Right atrium auricular region (tissue), 2 donors: ENCODE measurements at regions not wholly inside any gene's neighbourhood (a gene's known extent, or its start where the extent isn't known, plus 50 kb on each side); places are given as distances from the start of the nearest gene placed in this dataset.

Experiments used
- DNase-seq: peaks from one replicate; pipeline ENCODE4 v3.0.0-alpha.2; 2019; ENCODE audit warnings: low spot score
- H3K27ac ChIP-seq, 2 donors: fragments of 200-600 bp; sonication (generic); 1 replicate in 1 of 2; 2 replicates in 1 of 2; pipeline ENCODE4 v1.5.1; 2016 to 2019
- H3K27me3 ChIP-seq, 2 donors: fragments of 200-600 bp; sonication (generic); one replicate each; pipeline versions ENCODE4 v1.5.1 to v1.6.0; 2017 to 2019
- H3K36me3 ChIP-seq: fragments of 200-600 bp; sonication (generic); one replicate; pipeline ENCODE4 v1.5.1; 2016
- H3K4me1 ChIP-seq, 2 donors: fragments of 200-600 bp; sonication (generic); one replicate each; pipeline versions ENCODE4 v1.5.1 to v1.6.0; 2017 to 2019
- H3K4me3 ChIP-seq, 2 donors: fragments of 200-600 bp; sonication (generic); 1 replicate in 1 of 2; 2 replicates in 1 of 2; pipeline ENCODE4 v1.5.1; 2017 to 2019; ENCODE audit warnings: mild to moderate bottlenecking in 1 of 2, moderate library complexity in 1 of 2
- H3K9me3 ChIP-seq, 2 donors: fragments of 200-600 bp; sonication (generic); one replicate each; pipeline ENCODE4 v1.5.1; 2019
- TF ChIP-seq, protein P1 (sequence below), 2 donors: fragments of 200-600 bp; sonication (generic); IDR thresholded peaks; one replicate each; pipeline ENCODE4 v1.5.1; 2019; ENCODE audit warnings: antibody characterized with exemption in 2 of 2

DNA sequence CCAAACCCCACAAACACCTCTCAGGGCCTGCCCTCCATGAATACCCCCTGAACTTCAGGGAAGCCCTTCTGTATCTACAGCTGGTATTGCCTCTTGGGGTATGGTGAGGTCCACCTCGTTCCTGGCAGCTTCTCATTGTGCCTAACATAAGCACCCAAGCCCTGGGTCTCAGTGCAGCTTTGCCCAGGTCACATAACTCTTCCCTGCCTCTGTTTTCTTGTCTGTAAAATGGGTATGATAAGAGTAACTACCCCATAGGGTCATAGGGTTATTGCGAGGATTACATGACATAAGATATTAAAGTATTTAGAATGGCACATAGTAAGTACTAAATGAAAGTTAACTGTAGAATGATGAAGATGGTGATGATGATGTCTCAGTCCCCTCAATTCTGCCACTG is 190.0 kb upstream of the PWP1 start:
- Histone ChIP-seq H3K27ac (no peak overlapping the region), H3K4me3 (no peak overlapping the region), H3K4me1 (peaks cover 0 to 16% of the 10 kb centered on the region in 2 donors), H3K9me3 (no peaks in the 10 kb centered on the region), H3K36me3 (no peaks in the 10 kb centered on the region), H3K27me3 (no peaks in the 10 kb centered on the region)
- TF ChIP-seq, protein P1, sequence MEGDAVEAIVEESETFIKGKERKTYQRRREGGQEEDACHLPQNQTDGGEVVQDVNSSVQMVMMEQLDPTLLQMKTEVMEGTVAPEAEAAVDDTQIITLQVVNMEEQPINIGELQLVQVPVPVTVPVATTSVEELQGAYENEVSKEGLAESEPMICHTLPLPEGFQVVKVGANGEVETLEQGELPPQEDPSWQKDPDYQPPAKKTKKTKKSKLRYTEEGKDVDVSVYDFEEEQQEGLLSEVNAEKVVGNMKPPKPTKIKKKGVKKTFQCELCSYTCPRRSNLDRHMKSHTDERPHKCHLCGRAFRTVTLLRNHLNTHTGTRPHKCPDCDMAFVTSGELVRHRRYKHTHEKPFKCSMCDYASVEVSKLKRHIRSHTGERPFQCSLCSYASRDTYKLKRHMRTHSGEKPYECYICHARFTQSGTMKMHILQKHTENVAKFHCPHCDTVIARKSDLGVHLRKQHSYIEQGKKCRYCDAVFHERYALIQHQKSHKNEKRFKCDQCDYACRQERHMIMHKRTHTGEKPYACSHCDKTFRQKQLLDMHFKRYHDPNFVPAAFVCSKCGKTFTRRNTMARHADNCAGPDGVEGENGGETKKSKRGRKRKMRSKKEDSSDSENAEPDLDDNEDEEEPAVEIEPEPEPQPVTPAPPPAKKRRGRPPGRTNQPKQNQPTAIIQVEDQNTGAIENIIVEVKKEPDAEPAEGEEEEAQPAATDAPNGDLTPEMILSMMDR (IDR thresholded peaks at IDR 0.05): no peak
- no peak for DNase-seq

DNA sequence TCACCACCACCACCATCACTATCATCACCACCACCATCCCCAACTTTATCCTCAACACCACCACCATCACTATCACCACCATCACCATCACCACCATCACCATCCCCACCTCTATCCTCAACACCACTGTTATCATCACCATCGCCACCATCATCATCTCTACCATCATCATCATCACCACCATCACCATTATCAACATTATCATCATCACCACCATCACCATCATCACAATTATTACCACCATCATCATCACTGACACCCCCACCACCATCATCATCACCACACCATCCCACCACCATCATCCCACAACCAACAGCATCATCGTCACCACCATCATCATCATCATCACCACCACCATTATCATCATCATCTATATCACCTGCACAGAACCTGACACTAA is 188.4 kb upstream of the PWP1 start:
- TF ChIP-seq, protein P1 (IDR thresholded peaks at IDR 0.05): no peak
- no peaks in the 10 kb centered on the region for H3K9me3 ChIP-seq
- H3K4me3 ChIP-seq: no peak overlapping the region
- H3K36me3 ChIP-seq: no peaks in the 10 kb centered on the region
- peaks cover 0 to 12% of the 10 kb centered on the region in 2 donors for H3K4me1 ChIP-seq
- H3K27ac ChIP-seq: no peak overlapping the region
- DNase-seq: no peak
- no peaks in the 10 kb centered on the region for H3K27me3 ChIP-seq

DNA sequence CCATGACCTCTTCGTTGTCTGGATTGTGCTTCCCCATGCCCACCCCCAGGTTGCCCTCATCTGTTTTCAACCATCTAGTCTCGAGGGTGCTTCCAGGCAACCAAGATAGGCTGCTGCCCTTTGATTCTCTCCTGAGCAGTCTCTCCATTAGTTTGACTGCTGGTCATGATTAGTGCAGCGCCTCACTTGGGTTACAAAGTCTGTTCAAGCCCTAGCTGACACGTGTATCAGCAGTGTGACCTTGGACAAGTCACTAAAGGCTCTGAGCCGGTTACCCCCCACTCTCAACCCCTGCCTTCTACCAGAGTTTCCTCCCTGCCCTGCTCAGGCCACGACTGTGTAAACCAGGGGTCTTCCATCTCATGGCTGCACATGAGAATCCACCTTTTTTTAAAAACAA is 185.3 kb upstream of the PWP1 start:
- Histone ChIP-seq H3K4me1 (no peaks in the 10 kb centered on the region), H3K27ac (no peak overlapping the region), H3K4me3 (no peak overlapping the region), H3K9me3 (no peaks in the 10 kb centered on the region), H3K27me3 (no peaks in the 10 kb centered on the region), H3K36me3 (no peaks in the 10 kb centered on the region)
- TF ChIP-seq, protein P1 (IDR thresholded peaks at IDR 0.05): no peak
- DNase-seq: no peak

DNA sequence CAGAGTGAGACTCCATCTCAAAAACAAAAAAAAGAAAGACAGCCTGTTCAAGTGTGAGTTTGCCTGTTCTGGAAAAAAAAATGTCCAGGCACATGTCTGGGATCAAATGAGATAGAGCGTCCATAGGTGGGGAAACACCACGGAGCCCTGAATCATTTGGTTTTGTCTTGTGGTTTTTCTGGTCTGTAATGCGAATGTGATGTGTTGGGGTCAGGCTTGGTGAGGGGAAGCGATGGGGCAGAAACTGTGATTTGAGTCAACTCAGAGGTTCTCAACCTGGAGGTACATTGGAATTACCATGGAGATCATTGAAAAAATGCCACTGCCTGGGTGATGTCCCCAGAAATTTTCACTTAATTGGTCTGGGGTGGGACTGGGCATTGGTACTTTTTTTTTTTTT is 183.9 kb upstream of the PWP1 start:
- TF ChIP-seq, protein P1 (IDR thresholded peaks at IDR 0.05): no peak
- H3K27ac ChIP-seq: no peak overlapping the region
- H3K4me3 ChIP-seq: no peak overlapping the region
- H3K36me3 ChIP-seq: no peaks in the 10 kb centered on the region
- no peaks in the 10 kb centered on the region for H3K9me3 ChIP-seq
- no peak for DNase-seq
- no peaks in the 10 kb centered on the region for H3K27me3 ChIP-seq
- no peaks in the 10 kb centered on the region for H3K4me1 ChIP-seq

DNA sequence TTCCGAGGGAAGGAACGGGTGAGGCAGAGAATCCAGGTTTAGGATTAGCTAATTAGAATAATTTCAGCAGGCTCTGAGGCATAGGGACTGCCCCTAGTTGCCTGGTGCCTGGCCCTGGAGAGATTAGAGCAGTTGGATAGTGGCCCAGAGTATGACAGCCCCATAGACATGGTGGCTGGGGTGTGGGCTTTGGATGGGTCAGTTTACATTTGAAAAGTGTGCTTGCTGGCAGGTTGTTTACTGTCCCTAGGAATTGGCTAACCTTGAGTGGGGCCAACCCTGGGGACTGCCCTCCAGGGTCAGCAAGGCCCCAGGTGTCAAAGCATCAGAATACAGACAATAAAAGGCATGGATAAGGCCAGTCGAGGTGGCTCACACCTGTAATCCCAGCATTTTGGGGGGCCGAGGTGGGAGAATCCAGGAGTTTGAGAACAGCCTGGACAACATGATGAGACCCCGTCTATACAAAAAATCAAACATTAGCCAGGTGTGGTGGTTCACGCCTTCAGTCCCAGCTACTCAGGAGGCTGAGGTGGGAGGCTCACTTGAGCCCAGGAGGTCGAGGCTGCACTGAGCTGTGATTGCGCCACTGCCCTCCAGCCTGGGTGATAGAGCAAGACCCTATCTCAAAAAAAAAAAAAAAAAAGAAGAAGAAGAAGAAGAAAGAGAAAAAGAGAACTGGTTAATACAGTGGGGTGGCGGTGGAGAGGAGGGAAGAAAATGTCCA is 182.3 kb upstream of the PWP1 start:
- no peak for DNase-seq
- TF ChIP-seq, protein P1 (IDR thresholded peaks at IDR 0.05): no peak
- H3K9me3 ChIP-seq: no peaks in the 10 kb centered on the region
- no peak overlapping the region for H3K27ac ChIP-seq
- no peaks in the 10 kb centered on the region for H3K27me3 ChIP-seq
- H3K4me3 ChIP-seq: no peak overlapping the region
- H3K36me3 ChIP-seq: no peaks in the 10 kb centered on the region
- H3K4me1 ChIP-seq: no peaks in the 10 kb centered on the region
